PFSK-1 (cell line): ENCODE measurements at regions not wholly inside any gene's neighbourhood (a gene's known extent, or its start where the extent isn't known, plus 50 kb on each side); places are given as distances from the start of the nearest gene placed in this dataset.

Experiments used
- POLR2AphosphoS5 ChIP-seq: IDR thresholded peaks from 2 replicates; pipeline ENCODE4 v1.6.1; 2012; ENCODE audit warnings: low read depth, mild to moderate bottlenecking, control low read depth, low read length, moderate library complexity
- SIN3A ChIP-seq: IDR thresholded peaks from 2 replicates; pipeline ENCODE4 v1.6.1; 2012; ENCODE audit warnings: mild to moderate bottlenecking, low read length, moderate library complexity, borderline replicate concordance; ENCODE audit not compliant: insufficient read depth
- TAF1 ChIP-seq: IDR thresholded peaks from 2 replicates; pipeline ENCODE4 v1.6.1; 2012; ENCODE audit warnings: low read length, control low read depth, borderline replicate concordance; ENCODE audit not compliant: insufficient read depth

DNA sequence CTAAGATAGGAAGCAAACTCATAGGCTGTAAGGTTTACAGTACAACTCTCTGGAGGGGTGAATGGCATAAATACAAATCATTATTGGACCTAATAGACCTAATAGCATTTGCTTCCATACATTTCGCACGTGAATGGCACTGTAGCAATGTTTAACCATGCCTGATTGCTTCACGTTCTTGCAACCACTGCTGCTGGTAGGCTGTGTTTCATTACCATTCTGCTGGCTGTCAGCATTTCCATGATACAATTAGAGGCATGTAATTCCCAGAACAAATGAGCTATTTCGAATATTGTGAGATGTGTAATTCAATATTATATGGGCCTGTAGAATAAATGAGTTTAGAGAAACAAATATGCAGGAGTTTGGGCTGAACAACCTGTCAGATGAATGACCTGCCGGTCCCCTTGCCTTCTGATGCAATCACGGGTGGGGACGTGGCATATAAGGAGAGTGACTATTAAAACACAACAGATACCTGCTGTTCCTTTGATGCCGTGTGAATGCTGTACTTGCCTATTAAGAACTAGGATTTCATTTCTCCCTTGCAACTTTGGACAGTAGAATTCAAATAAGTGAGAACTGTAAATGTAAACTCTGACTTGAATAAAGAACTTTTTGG is 393.4 kb downstream of the ACTR3B start:
- TF ChIP-seq POLR2AphosphoS5 (no peak), SIN3A (no peak), TAF1 (no peak)
